DND-41 (cell line): ENCODE measurements at regions not wholly inside any gene's neighbourhood (a gene's known extent, or its start where the extent isn't known, plus 50 kb on each side); places are given as distances from the start of the nearest gene placed in this dataset.

Experiments used
- EZH2 ChIP-seq: IDR thresholded peaks from 3 replicates; pipeline ENCODE4 v1.6.1; 2012; ENCODE audit warnings: borderline replicate concordance, low read depth, mild to moderate bottlenecking, moderate library complexity, low read length, inconsistent platforms; ENCODE audit not compliant: severe bottlenecking
- TF ChIP-seq, protein P1 (sequence below): IDR thresholded peaks from 2 replicates; pipeline ENCODE4 v1.5.1; 2012; ENCODE audit warnings: borderline replicate concordance, low read length, moderate library complexity, mild to moderate bottlenecking; ENCODE audit not compliant: poor library complexity, severe bottlenecking; ENCODE audit errors: extremely low read depth

DNA sequence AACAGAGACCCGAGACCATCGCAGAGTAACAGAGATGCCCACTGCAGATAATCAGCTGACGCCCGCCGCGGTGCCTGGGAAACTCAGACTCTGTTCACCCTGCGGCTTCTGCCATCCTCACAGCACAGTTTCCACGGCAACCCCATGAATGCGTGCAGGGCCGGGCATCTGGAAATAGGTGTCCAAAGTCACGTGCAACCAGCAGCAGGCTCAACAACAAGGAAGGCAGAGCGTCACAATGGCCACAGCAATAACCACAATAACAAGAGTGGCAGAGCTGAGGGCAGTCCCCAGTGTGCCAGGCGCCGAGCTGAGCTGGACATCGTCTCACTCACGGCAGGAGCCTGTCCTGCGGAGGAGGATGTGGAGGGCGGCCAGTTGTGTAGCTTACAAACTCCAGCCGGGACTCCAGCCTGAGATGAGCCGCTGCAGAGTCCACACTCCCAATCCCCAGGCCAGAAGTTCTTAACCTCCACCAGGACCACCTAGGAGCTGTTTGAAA is 102.0 kb downstream of the CRYAA start:
- TF ChIP-seq, protein P1, sequence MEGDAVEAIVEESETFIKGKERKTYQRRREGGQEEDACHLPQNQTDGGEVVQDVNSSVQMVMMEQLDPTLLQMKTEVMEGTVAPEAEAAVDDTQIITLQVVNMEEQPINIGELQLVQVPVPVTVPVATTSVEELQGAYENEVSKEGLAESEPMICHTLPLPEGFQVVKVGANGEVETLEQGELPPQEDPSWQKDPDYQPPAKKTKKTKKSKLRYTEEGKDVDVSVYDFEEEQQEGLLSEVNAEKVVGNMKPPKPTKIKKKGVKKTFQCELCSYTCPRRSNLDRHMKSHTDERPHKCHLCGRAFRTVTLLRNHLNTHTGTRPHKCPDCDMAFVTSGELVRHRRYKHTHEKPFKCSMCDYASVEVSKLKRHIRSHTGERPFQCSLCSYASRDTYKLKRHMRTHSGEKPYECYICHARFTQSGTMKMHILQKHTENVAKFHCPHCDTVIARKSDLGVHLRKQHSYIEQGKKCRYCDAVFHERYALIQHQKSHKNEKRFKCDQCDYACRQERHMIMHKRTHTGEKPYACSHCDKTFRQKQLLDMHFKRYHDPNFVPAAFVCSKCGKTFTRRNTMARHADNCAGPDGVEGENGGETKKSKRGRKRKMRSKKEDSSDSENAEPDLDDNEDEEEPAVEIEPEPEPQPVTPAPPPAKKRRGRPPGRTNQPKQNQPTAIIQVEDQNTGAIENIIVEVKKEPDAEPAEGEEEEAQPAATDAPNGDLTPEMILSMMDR = no peak
- no peak for TF ChIP-seq EZH2
